Immature natural killer cell (primary cell): ENCODE measurements at regions not wholly inside any gene's neighbourhood (a gene's known extent, or its start where the extent isn't known, plus 50 kb on each side); places are given as distances from the start of the nearest gene placed in this dataset.
"Not testable (repeated sequence)": the region's sequence is repeated elsewhere in the genome, so short reads cannot be mapped to it uniquely, and the experiment has no call there.

Experiments
- DNase-seq, 3 donors: peaks; one replicate each; pipeline ENCODE4 v3.0.0; 2022; ENCODE audit warnings: mixed read lengths in 1 of 3
- H3K27ac Mint-ChIP-seq, 6 donors: one replicate each; pipeline ENCODE4 v1.8.0; 2020; ENCODE audit warnings: mixed read lengths in 6 of 6, mild to moderate bottlenecking in 5 of 6, inconsistent platforms in 4 of 6, moderate library complexity in 3 of 6
- H3K27me3 Mint-ChIP-seq, 3 donors: one replicate each; pipeline ENCODE4 v1.8.0; 2020 to 2021; ENCODE audit warnings: low read depth in 3 of 3, mild to moderate bottlenecking in 3 of 3, mixed read lengths in 3 of 3, moderate library complexity in 3 of 3, inconsistent platforms in 1 of 3
- H3K36me3 Mint-ChIP-seq, 3 donors: one replicate each; pipeline ENCODE4 v1.8.0; 2020; ENCODE audit warnings: mixed read lengths in 3 of 3, inconsistent platforms in 2 of 3, mild to moderate bottlenecking in 2 of 3
- H3K4me1 Mint-ChIP-seq, 2 donors: one replicate each; pipeline ENCODE4 v1.8.0; 2020; ENCODE audit warnings: inconsistent platforms in 2 of 2, mild to moderate bottlenecking in 2 of 2, mixed read lengths in 2 of 2, moderate library complexity in 1 of 2
- H3K4me3 Mint-ChIP-seq, 5 donors: one replicate each; pipeline ENCODE4 v1.8.0; 2020; ENCODE audit warnings: mild to moderate bottlenecking in 5 of 5, mixed read lengths in 5 of 5, inconsistent platforms in 3 of 5, moderate library complexity in 3 of 5
- H3K9me3 Mint-ChIP-seq, 6 donors: one replicate each; pipeline ENCODE4 v1.8.0; 2020; ENCODE audit warnings: mild to moderate bottlenecking in 6 of 6, mixed read lengths in 6 of 6, inconsistent platforms in 4 of 6, moderate library complexity in 3 of 6

- DNase-seq: no peak
- Mint-ChIP-seq H3K27ac (no peak overlapping the region), H3K4me1 (no peaks in the 10 kb centered on the region), H3K27me3 (no peaks in the 10 kb centered on the region), H3K4me3 (no peak overlapping the region), H3K36me3 (no peaks in the 10 kb centered on the region), H3K9me3 (peaks cover 3 to 29% (median 18%) of the 10 kb centered on the region in 6 donors)
Observed at GRCh38 chr3:147712357-147712756, 303.2 kb downstream of the ZIC1 start.

- H3K9me3 Mint-ChIP-seq: peaks cover 3 to 29% (median 19%) of the 10 kb centered on the region in 6 donors
- not testable (repeated sequence) for H3K36me3 Mint-ChIP-seq, H3K4me3 Mint-ChIP-seq, H3K27ac Mint-ChIP-seq, DNase-seq, H3K27me3 Mint-ChIP-seq, H3K4me1 Mint-ChIP-seq
Observed at GRCh38 chr3:147712758-147713157, 303.6 kb downstream of the ZIC1 start.

DNA sequence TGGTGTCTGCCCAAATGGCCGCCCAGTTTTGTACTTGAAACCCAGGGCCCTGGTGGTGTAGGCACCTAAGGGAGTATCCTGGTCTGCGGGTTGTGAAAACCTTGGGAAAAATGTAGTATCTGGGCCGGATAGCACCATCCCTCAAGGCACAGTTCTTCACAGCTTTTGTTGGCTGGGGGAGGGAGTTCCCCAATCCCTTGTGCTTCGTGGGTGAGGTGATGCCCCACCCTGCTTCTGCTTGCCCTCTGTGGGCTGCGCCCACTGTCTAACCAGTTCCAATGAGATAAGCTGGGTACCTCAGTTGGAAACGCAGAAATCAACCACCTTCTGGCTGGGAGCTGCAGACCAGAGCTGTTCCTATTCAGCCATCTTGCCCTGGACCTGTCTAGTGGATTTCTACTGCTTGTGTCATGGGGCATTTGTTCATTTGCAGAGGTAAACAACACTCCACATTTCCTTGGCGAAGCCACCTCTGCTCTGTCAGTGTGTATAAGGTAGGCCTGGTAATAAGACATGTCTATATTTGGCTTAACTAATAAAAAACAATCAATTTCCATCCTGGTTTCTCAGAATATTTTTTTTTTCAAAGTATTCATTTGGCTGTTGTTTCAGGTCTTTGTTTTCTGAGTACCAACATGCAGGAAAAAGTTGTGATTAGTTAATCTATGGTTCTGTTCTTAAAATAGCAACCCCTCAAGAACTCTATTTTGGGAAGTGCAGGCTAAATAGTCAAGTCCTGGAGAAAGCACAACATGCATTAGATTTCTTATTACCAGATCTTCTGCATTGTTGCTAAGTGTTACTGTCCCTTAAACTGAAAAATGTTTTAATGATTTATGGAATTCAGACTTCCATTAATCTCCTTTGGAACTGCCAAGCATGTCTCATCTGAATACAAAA lies 304.3 kb downstream of the ZIC1 start:
- no peak for DNase-seq
- Mint-ChIP-seq H3K4me3 (no peak overlapping the region), H3K36me3 (no peaks in the 10 kb centered on the region), H3K4me1 (no peaks in the 10 kb centered on the region), H3K9me3 (peaks cover 2 to 29% (median 22%) of the 10 kb centered on the region in 6 donors), H3K27me3 (no peaks in the 10 kb centered on the region), H3K27ac (no peak overlapping the region)

- Mint-ChIP-seq H3K27me3 (no peaks in the 10 kb centered on the region), H3K9me3 (peaks cover 0 to 35% (median 5%) of the 10 kb centered on the region in 6 donors), H3K27ac (no peak overlapping the region), H3K4me3 (no peak overlapping the region), H3K36me3 (no peaks in the 10 kb centered on the region), H3K4me1 (no peaks in the 10 kb centered on the region)
- no peak for DNase-seq
Observed at GRCh38 chr3:147729641-147730040, 320.5 kb downstream of the ZIC1 start.

- Mint-ChIP-seq H3K4me1 (no peaks in the 10 kb centered on the region), H3K27ac (no peak overlapping the region), H3K9me3 (peaks cover 0 to 29% (median 5%) of the 10 kb centered on the region in 6 donors), H3K27me3 (no peaks in the 10 kb centered on the region), H3K4me3 (no peak overlapping the region), H3K36me3 (no peaks in the 10 kb centered on the region)
- DNase-seq: no peak
Observed at GRCh38 chr3:147730284-147730683, 321.1 kb downstream of the ZIC1 start.

DNA sequence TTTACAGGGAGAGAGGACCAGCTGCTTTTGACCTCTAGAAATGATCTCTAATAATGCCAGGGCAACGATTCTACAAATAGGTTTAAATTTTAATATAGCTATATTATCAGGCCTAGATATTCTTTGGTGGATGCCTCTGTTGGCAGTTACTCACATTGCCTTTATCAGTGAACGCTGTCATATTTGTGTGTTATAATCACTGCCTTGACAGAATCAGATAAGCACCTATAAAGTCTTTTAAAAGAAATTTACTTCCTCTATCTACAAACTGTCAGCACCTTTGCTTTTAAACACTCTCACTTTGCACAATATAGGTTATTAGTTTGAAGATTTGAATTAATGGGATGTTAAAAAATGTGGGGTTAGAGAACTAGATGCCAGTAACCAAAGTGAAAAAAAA lies 324.1 kb downstream of the ZIC1 start:
- no peaks in the 10 kb centered on the region for H3K27me3 Mint-ChIP-seq
- H3K36me3 Mint-ChIP-seq: no peaks in the 10 kb centered on the region
- no peak for DNase-seq
- no peak overlapping the region for H3K27ac Mint-ChIP-seq
- H3K4me1 Mint-ChIP-seq: no peaks in the 10 kb centered on the region
- no peak overlapping the region for H3K4me3 Mint-ChIP-seq
- H3K9me3 Mint-ChIP-seq: peaks cover 0 to 27% (median 6%) of the 10 kb centered on the region in 6 donors

DNA sequence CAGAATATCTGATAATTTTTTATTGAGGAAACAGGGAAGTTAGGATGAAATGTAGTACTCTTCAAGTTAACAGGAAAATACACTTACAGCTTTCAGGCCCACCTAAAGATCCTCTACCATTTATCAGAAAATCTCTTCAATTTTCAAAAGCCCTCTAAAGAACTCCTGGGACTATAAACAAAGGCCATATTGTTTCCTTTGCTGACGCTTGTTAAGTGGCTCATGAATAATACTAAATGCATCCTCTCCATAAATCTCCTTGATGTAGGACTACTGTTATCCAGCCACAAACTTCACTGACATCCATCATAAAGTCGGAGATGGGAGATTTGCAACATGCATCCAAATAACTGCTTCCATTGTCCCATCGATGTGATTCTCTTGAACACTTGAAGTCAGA lies 326.5 kb downstream of the ZIC1 start:
- Mint-ChIP-seq H3K27me3 (peaks cover 0 to 1% (median 0%) of the 10 kb centered on the region in 3 donors), H3K4me1 (no peaks in the 10 kb centered on the region), H3K9me3 (peaks cover 0 to 30% (median 6%) of the 10 kb centered on the region in 6 donors), H3K36me3 (no peaks in the 10 kb centered on the region), H3K27ac (no peak overlapping the region), H3K4me3 (no peak overlapping the region)
- DNase-seq: no peak

GRCh38 chr3:147736226-147736625 lies 327.1 kb downstream of the ZIC1 start:
- no peak for DNase-seq
- H3K4me3 Mint-ChIP-seq: no peak overlapping the region
- H3K9me3 Mint-ChIP-seq: peaks cover 0 to 30% (median 6%) of the 10 kb centered on the region in 6 donors
- H3K36me3 Mint-ChIP-seq: no peaks in the 10 kb centered on the region
- peaks cover 0 to 1% (median 0%) of the 10 kb centered on the region in 3 donors for H3K27me3 Mint-ChIP-seq
- H3K27ac Mint-ChIP-seq: no peak overlapping the region
- H3K4me1 Mint-ChIP-seq: no peaks in the 10 kb centered on the region

DNA sequence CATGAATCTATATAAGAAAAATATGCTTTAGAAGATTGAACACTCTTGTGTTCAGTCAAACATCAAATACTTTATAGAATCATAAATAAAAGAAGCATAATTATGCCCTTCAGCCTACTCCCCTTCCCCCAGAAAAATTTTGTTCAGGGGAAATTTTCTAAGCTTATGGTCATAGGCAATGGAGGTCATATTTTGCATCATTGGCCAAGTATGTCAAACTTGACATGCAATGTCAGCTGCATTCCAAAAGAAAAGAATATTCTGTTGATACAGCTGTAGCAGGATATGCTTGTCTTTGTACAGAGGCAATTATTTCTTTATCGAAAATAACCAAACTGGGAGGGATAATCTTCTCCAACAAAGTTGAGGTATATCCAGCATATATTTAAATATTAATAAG lies 328.2 kb downstream of the ZIC1 start:
- H3K27me3 Mint-ChIP-seq: peaks cover 0 to 1% (median 0%) of the 10 kb centered on the region in 3 donors
- H3K27ac Mint-ChIP-seq: no peak overlapping the region
- no peaks in the 10 kb centered on the region for H3K36me3 Mint-ChIP-seq
- H3K9me3 Mint-ChIP-seq: peaks cover 0 to 33% (median 6%) of the 10 kb centered on the region in 6 donors
- no peaks in the 10 kb centered on the region for H3K4me1 Mint-ChIP-seq
- H3K4me3 Mint-ChIP-seq: no peak overlapping the region
- no peak for DNase-seq

DNA sequence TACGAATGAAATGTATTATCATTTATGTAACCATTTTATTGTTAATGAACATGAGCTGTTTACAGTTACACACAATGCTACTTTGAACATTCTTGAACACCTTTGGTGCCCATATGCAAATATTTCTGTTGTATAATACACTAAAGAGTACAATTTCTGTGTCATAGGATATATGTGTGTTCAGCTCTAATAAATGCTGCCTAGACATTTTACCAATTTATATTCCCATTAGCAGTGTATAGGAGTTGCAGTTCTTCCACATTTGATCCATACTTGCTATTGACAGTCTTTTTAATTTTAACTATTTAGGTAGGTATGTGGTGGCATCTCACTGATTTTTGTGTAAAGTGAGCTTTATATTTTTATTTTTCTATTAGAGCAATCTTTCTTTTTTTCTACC lies 331.8 kb downstream of the ZIC1 start:
- Mint-ChIP-seq H3K9me3 (peaks cover 13 to 33% (median 16%) of the 10 kb centered on the region in 6 donors), H3K27ac (no peak overlapping the region), H3K4me3 (no peak overlapping the region), H3K27me3 (peaks cover 0 to 1% (median 0%) of the 10 kb centered on the region in 3 donors), H3K4me1 (no peaks in the 10 kb centered on the region), H3K36me3 (no peaks in the 10 kb centered on the region)
- DNase-seq: no peak

GRCh38 chr3:147744967-147745366 lies 335.8 kb downstream of the ZIC1 start:
- H3K36me3 Mint-ChIP-seq: no peaks in the 10 kb centered on the region
- H3K4me3 Mint-ChIP-seq: no peak overlapping the region
- H3K27ac Mint-ChIP-seq: no peak overlapping the region
- no peak for DNase-seq
- H3K9me3 Mint-ChIP-seq: peaks cover 10 to 34% (median 25%) of the 10 kb centered on the region in 6 donors
- H3K27me3 Mint-ChIP-seq: no peaks in the 10 kb centered on the region
- H3K4me1 Mint-ChIP-seq: no peaks in the 10 kb centered on the region

DNA sequence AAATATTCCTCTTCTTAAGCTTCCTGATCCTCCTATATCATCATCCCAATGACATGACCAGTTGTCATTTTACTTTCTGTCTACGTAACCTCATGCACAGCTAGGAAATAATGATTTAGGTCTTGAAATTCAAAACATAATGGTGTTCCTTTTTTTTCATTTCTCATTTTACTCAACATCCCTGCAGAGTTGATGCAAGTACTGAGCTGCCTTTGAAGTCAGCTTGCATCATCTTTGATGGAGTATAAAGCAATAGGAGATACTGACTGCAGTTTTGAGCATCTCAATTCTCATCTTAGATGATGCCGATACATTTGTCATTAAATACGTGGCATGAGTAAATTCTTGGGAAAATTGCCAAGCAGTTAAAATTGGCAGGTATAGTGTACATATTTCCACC lies 346.1 kb downstream of the ZIC1 start:
- H3K36me3 Mint-ChIP-seq: no peaks in the 10 kb centered on the region
- H3K4me1 Mint-ChIP-seq: no peaks in the 10 kb centered on the region

GRCh38 chr3:147756476-147756875 lies 347.3 kb downstream of the ZIC1 start:
- peaks cover 0 to 3% (median 0%) of the 10 kb centered on the region in 3 donors for H3K27me3 Mint-ChIP-seq
- DNase-seq: no peak

More for the DNA sequence above, 346.1 kb downstream of the ZIC1 start:
- H3K27me3 Mint-ChIP-seq: peaks cover 0 to 3% (median 0%) of the 10 kb centered on the region in 3 donors
- no peak overlapping the region for H3K27ac Mint-ChIP-seq
- peaks cover 0 to 28% (median 12%) of the 10 kb centered on the region in 6 donors for H3K9me3 Mint-ChIP-seq
- no peak overlapping the region for H3K4me3 Mint-ChIP-seq
- no peak for DNase-seq

GRCh38 chr3:147757866-147758265 lies 348.7 kb downstream of the ZIC1 start:
- Mint-ChIP-seq H3K9me3 (peaks cover 0 to 37% (median 8%) of the 10 kb centered on the region in 6 donors), H3K4me3 (no peak overlapping the region), H3K27me3 (peaks cover 0 to 3% (median 0%) of the 10 kb centered on the region in 3 donors), H3K36me3 (no peaks in the 10 kb centered on the region), H3K27ac (no peak overlapping the region), H3K4me1 (no peaks in the 10 kb centered on the region)
- DNase-seq: no peak

More at GRCh38 chr3:147756476-147756875, 347.3 kb downstream of the ZIC1 start:
- peaks cover under 1 to 29% (median 11%) of the 10 kb centered on the region in 6 donors for H3K9me3 Mint-ChIP-seq
- H3K36me3 Mint-ChIP-seq: no peaks in the 10 kb centered on the region
- no peak overlapping the region for H3K4me3 Mint-ChIP-seq
- no peak overlapping the region for H3K27ac Mint-ChIP-seq
- no peaks in the 10 kb centered on the region for H3K4me1 Mint-ChIP-seq
